IPS-20b (cell line): ENCODE measurements at regions not wholly inside any gene's neighbourhood (a gene's known extent, or its start where the extent isn't known, plus 50 kb on each side); places are given as distances from the start of the nearest gene placed in this dataset.
"Not testable (repeated sequence)": the region's sequence is repeated elsewhere in the genome, so short reads cannot be mapped to it uniquely, and the experiment has no call there.

ENCODE experiments used
- H3K27ac ChIP-seq: one replicate; pipeline ENCODE4 v1.5.1; 2013; ENCODE audit warnings: low read length
- H3K27me3 ChIP-seq: 2 replicates; pipeline ENCODE4 v1.6.1; 2013; ENCODE audit warnings: mild to moderate bottlenecking, low read length, inconsistent platforms; ENCODE audit not compliant: insufficient read depth
- H3K36me3 ChIP-seq: 2 replicates; pipeline ENCODE4 v1.6.1; 2013; ENCODE audit warnings: low read depth, mild to moderate bottlenecking, inconsistent platforms, low read length, moderate library complexity; ENCODE audit not compliant: insufficient read depth
- H3K4me1 ChIP-seq: 2 replicates; pipeline ENCODE4 v1.6.1; 2013; ENCODE audit warnings: mild to moderate bottlenecking, control low read depth, inconsistent platforms, low read length, moderate library complexity; ENCODE audit not compliant: insufficient read depth
- H3K4me3 ChIP-seq: 2 replicates; pipeline ENCODE4 v1.5.1; 2013; ENCODE audit warnings: mild to moderate bottlenecking, low read length, inconsistent platforms
- H3K9ac ChIP-seq: 2 replicates; pipeline ENCODE4 v1.6.1; 2013; ENCODE audit warnings: low read depth, mild to moderate bottlenecking, inconsistent platforms, low read length, moderate library complexity
- H3K9me3 ChIP-seq: 2 replicates; pipeline ENCODE4 v1.6.1; 2013; ENCODE audit warnings: mild to moderate bottlenecking, low read depth, low read length, inconsistent platforms; ENCODE audit not compliant: insufficient read depth

DNA sequence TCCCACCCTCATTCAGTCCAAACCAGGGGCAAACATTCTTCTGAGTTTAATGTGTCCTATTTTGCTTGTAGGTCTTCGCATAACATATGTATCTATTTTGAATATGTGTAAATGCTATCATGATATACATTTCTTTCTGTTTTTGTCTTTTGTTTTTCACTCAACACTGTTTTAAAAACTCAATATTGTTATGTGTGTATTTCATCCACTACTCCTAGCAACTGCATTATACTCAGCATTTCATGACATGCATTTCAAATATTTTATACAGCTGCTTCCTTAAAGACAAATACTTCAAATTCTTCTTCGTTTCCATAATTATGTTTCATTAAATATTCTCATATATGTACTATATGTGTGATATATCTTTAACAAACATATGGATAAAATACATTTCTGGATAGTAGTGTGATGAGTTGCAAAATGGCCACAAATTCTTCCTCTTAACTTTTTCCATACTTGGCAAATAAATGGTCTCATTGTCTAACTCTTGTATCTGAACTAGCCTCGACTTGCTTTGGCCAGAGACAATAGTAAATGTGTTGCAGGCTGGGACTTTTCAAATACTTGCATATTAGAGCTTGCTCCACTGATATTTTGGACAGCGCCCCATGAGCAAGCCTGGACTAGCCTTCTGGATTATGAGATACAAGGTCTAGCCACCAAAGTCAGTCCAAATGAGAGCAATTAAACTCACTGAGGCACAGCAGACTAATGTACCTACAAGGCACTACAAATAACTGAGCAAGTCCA lies 539.7 kb upstream of the KCND2 start:
- Histone ChIP-seq H3K27me3 (no peaks in the 10 kb centered on the region), H3K9ac (no peak overlapping the region), H3K4me1 (no peaks in the 10 kb centered on the region), H3K9me3 (no peaks in the 10 kb centered on the region), H3K36me3 (no peaks in the 10 kb centered on the region), H3K27ac (no peak overlapping the region), H3K4me3 (no peak overlapping the region)

DNA sequence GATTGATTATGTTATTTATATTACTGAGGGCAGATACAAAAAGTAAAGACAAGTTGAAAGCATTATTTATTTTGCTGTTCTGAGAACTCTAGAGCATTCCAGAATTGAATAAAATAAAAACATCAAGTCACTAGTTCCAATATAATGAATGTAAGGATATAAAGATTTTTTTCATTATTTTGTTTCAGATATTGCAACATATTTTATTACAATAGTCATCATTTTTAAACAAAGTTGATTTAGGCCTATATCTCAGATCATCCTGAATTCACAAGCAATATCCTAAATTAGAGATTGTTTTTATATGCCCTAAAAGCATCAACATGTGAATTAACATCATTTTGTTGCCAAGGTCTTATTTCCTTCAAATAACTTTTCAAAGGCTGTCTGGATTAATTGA lies 535.6 kb upstream of the KCND2 start:
- H3K27ac ChIP-seq, result no peak overlapping the region
- no peaks in the 10 kb centered on the region for H3K9me3 ChIP-seq
- H3K27me3 ChIP-seq, result no peaks in the 10 kb centered on the region
- no peak overlapping the region for H3K9ac ChIP-seq
- no peaks in the 10 kb centered on the region for H3K4me1 ChIP-seq
- H3K4me3 ChIP-seq, result no peak overlapping the region
- no peaks in the 10 kb centered on the region for H3K36me3 ChIP-seq

DNA sequence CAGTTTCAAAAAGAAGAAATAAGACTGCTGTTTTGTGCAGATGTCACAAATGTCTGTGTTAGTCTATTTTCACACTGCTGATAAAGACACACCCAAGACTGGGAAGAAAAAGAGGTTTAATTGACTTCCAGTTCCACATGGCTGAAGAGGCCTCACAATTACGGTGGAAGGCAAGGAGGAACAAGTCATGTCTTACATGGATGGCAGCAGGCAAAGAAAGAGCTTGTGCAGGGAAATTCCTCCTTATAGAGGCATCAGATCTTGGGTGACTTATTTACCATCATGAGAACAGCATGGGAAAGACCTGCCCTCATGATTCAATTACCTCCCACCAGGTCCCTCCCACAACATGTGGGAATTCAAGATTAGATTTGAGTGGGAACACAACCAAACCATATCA lies 527.7 kb upstream of the KCND2 start:
- H3K27me3 ChIP-seq, H3K9ac ChIP-seq, H3K9me3 ChIP-seq, H3K36me3 ChIP-seq, H3K27ac ChIP-seq, H3K4me3 ChIP-seq, H3K4me1 ChIP-seq: not testable (repeated sequence)

DNA sequence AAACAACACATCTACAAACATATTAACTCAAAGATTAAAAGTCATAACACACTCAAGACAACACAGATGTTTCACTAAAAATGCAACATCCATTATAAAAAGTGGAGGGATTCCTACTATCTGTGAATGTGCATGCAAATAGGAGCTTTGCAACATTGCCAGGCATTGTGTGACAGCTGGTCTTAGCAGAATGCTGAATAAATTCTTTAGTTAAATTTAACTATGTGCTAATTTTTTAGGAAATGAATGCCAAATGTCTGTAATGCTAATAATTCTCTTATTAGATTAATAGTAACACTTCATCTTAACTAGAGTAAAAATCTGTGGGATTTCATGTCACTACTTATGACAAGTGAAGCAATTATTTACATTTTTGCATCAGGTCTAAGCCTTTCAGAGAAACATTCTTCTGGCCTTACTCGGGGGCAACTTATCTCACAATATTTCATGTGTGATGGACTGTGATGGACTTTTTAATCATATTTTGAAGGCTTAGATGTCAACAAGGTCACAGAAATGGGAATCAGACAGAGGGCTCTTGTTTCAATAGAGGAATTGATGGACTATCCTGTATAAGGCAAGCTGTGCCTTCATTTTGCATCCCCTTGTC lies 524.6 kb upstream of the KCND2 start:
- Histone ChIP-seq H3K36me3 (no peaks in the 10 kb centered on the region), H3K4me3 (no peak overlapping the region), H3K9ac (no peak overlapping the region), H3K27ac (no peak overlapping the region), H3K4me1 (peaks cover 7% of the 10 kb centered on the region), H3K9me3 (no peaks in the 10 kb centered on the region), H3K27me3 (no peaks in the 10 kb centered on the region)

DNA sequence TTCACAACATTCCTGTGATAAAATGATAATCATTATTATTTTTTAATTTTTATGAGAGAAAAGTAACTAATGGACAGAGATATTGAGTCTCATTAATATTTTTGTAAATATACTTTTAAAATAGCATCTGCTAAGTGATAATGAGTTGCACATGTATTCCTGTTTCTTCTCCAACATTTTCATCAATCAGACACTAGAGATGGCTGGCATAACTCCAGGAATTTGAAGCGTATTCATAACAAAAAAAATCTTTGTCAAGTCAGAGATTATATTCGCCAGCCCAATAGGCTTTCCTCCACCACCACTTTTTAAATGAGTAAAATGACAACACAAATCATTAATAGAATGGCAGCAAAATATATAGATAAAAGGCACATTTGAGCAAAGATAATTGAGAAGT lies 524.0 kb upstream of the KCND2 start:
- no peaks in the 10 kb centered on the region for H3K9me3 ChIP-seq
- no peaks in the 10 kb centered on the region for H3K27me3 ChIP-seq
- H3K4me3 ChIP-seq, result no peak overlapping the region
- H3K9ac ChIP-seq, result no peak overlapping the region
- peaks cover 14% of the 10 kb centered on the region for H3K4me1 ChIP-seq
- H3K27ac ChIP-seq, result no peak overlapping the region
- H3K36me3 ChIP-seq, result no peaks in the 10 kb centered on the region

DNA sequence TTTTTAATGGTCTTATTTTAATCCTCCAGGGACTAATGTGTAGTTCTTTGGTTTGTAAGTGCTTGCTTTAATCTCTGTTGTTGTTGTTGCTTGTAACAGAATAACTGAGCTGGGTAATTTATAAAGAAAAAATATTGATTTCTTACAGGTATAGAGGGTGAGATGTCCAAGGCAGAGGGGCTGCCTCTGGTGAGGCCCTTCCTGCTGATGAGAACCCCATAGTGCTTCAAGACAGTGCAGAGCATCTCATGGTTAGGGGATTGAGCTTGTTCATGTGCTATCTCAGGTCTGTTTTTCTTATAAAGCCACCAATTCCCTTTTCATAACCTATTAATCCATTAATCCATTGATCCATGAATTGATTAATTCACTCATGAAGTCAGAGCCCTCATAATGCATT lies 516.3 kb upstream of the KCND2 start:
- Histone ChIP-seq H3K9ac (no peak overlapping the region; the same call in 1 of the 2 replicates), H3K27me3 (no peaks in the 10 kb centered on the region), H3K9me3 (no peaks in the 10 kb centered on the region), H3K4me3 (no peak overlapping the region), H3K4me1 (peaks cover 29% of the 10 kb centered on the region), H3K27ac (no peak overlapping the region), H3K36me3 (no peaks in the 10 kb centered on the region)

DNA sequence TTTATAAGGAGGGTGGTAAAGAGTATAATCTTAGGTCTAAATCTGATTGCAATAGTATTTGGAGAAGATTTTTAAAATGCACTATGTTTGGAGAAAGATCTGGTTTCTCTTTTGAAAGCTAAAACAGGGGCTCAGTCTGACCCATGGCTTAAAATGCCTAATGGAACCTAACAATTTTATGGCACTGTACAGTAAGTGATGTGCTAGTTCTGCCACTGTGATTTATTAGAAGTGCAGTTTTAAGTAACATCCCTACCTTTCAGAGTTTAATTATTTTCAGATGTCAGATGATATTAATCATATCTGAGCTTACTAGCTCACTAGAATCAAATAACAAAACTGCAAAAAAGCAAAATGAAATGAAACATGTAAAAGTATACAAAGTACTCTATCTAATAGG lies 514.7 kb upstream of the KCND2 start:
- H3K9me3 ChIP-seq, result no peaks in the 10 kb centered on the region
- H3K27me3 ChIP-seq, result no peaks in the 10 kb centered on the region
- peaks cover 29% of the 10 kb centered on the region for H3K4me1 ChIP-seq
- no peak overlapping the region for H3K9ac ChIP-seq
- H3K27ac ChIP-seq, result no peak overlapping the region
- no peak overlapping the region for H3K4me3 ChIP-seq
- H3K36me3 ChIP-seq, result no peaks in the 10 kb centered on the region

DNA sequence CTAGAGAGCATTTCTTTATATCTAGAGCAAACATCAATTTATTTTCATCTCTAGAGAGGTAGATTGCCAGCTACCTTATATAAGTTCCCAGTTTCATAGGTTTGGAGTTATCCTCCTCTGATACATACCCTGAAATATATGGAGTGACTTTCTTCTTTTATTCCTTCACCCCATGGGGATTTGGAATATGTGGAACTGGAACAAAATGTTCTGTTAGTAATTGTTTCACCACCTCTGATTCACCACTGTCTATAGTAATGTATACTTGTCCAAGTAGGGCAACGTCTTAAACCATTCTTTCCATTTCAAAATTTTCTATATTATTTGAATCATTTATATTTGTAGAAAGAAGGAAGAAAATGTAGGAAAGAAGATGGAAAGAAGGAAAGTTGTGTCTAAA lies 511.2 kb upstream of the KCND2 start:
- Histone ChIP-seq H3K36me3 (no peaks in the 10 kb centered on the region), H3K27ac (no peak overlapping the region), H3K4me1 (peaks cover 3% of the 10 kb centered on the region), H3K9me3 (no peaks in the 10 kb centered on the region), H3K9ac (no peak overlapping the region), H3K27me3 (no peaks in the 10 kb centered on the region), H3K4me3 (no peak overlapping the region)

DNA sequence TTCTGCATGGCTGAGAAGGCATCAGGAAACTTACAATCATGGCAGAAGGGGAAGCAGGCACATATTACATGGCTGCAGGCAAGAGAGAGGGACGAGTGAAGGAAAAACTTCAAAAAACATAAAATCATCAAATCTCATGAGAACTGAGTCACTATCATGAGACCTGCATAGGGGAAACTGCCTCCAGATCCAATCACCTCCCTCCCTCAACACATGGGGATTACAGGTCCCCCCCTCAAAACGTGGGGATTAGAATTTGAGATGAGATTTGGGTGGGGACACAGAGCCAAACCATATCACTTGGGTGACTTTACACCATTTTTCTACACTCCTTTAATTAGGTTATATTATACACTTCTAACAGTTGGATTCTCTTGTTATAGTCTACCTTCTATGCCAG lies 490.7 kb upstream of the KCND2 start:
- Histone ChIP-seq H3K4me3 (no peak overlapping the region), H3K27me3 (no peaks in the 10 kb centered on the region), H3K9ac (no peak overlapping the region), H3K4me1 (no peaks in the 10 kb centered on the region), H3K9me3 (no peaks in the 10 kb centered on the region), H3K36me3 (no peaks in the 10 kb centered on the region), H3K27ac (no peak overlapping the region)

DNA sequence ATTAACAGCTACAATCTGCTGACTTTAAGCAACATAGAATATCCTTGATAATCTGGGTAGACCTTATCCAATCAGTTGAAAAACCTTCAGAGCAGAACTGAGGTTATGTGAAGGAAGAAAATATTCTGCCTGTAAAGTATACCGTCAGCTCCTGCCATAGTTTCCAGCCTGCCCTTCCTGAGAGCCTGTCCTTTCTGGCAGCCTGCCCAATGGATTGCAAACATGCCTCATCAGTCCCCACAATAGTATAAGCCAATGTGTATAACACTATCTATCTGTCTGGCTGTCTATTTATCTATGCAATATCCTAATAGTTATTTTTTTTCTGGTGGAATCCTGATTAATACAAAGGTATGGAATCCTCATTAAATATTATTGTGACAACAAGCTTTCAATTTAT lies 489.2 kb upstream of the KCND2 start:
- Histone ChIP-seq H3K4me3 (no peak overlapping the region), H3K4me1 (no peaks in the 10 kb centered on the region), H3K27ac (no peak overlapping the region), H3K9me3 (no peaks in the 10 kb centered on the region), H3K9ac (no peak overlapping the region), H3K27me3 (no peaks in the 10 kb centered on the region), H3K36me3 (no peaks in the 10 kb centered on the region)

DNA sequence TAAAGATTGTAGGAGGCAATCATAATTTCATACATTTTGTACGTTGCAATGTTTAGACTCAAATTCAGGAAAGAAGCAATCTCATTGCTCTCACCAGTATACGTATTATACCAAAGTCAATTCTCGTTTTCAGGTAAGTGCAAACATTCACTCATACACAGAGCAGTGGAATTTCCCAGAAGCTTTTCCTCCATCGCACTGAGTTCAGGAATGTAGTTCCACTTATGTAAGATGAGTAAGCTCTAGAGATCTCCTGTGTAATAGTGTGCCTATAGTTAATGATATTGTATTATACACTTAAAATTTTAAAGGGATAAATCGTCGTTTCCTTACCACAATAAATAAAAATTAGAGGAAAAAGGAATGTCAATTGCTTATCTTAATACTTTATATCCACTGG lies 470.8 kb upstream of the KCND2 start:
- H3K27ac ChIP-seq, result no peak overlapping the region
- no peaks in the 10 kb centered on the region for H3K27me3 ChIP-seq
- H3K9me3 ChIP-seq, result no peaks in the 10 kb centered on the region
- H3K4me1 ChIP-seq, result no peaks in the 10 kb centered on the region
- no peak overlapping the region for H3K9ac ChIP-seq
- H3K36me3 ChIP-seq, result no peaks in the 10 kb centered on the region
- H3K4me3 ChIP-seq, result no peak overlapping the region

DNA sequence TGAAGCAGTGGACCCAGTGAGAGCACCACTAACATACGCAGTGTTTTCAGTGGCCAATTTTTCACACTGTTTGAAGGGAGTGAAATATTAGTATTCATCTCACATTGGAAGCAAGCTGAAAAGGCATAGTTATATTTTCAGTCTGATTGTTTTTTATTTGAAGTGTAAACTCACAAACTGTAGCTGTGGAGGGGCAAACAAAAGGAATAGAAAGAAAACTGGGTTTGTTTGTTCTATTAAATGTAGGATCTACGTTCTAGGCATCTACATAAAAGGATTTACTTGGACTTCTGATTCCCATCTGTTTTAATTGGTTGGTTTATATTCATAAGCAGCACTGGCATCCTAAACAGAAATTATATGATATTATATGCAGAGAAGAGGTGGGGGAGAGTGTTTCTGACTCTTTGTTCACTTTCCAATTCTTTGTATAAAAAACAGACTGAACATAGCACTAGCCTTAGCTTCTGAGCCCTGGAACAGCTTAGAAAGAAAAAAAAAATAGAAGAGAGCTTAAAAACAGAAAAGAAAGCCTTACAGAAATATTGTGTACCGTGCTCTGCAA lies 447.8 kb upstream of the KCND2 start:
- Histone ChIP-seq H3K36me3 (no peaks in the 10 kb centered on the region), H3K4me3 (no peak overlapping the region), H3K27ac (no peak overlapping the region), H3K27me3 (no peaks in the 10 kb centered on the region), H3K4me1 (no peaks in the 10 kb centered on the region), H3K9ac (no peak overlapping the region), H3K9me3 (no peaks in the 10 kb centered on the region)
